GM21529 (cell line): ENCODE measurements at regions not wholly inside any gene's neighbourhood (a gene's known extent, or its start where the extent isn't known, plus 50 kb on each side); places are given as distances from the start of the nearest gene placed in this dataset.

ENCODE experiments used
- ATAC-seq: cut with Tn5 transposase; IDR thresholded peaks from one replicate; pipeline ENCODE4 v1.9.1; 2021; ENCODE audit not compliant: unreplicated experiment

- no peak for ATAC-seq
Observed at GRCh38 chr2:176709149-176709951, 440.1 kb downstream of the MTX2 start.

- ATAC-seq = no peak
Observed at GRCh38 chr2:176709991-176710390, 440.7 kb downstream of the MTX2 start.

- ATAC-seq = no peak
Observed at GRCh38 chr2:176710657-176711186, 441.5 kb downstream of the MTX2 start.

GRCh38 chr2:176725873-176726645 lies 456.8 kb downstream of the MTX2 start:
- no peak for ATAC-seq

- ATAC-seq = no peak
Observed at GRCh38 chr2:176727696-176728095, 458.5 kb downstream of the MTX2 start.

- no peak for ATAC-seq
Observed at GRCh38 chr2:176729706-176730569, 460.7 kb downstream of the MTX2 start.

GRCh38 chr2:176732780-176733179 lies 463.5 kb downstream of the MTX2 start:
- no peak for ATAC-seq

- ATAC-seq = no peak
Observed at GRCh38 chr2:176733698-176734430, 464.6 kb downstream of the MTX2 start.

GRCh38 chr2:176734868-176735267 lies 465.6 kb downstream of the MTX2 start:
- no peak for ATAC-seq

- no peak for ATAC-seq
Observed at GRCh38 chr2:176742271-176742670, 470.3 kb upstream of the HNRNPA3 start.

GRCh38 chr2:176743671-176744070 lies 468.9 kb upstream of the HNRNPA3 start:
- ATAC-seq = no peak

- no peak for ATAC-seq
Observed at GRCh38 chr2:176744146-176744545, 468.4 kb upstream of the HNRNPA3 start.

GRCh38 chr2:176745543-176746200 lies 466.9 kb upstream of the HNRNPA3 start:
- no peak for ATAC-seq

- ATAC-seq = no peak
Observed at GRCh38 chr2:176746411-176746810, 466.2 kb upstream of the HNRNPA3 start.

- ATAC-seq = no peak
Observed at GRCh38 chr2:176747506-176747905, 465.1 kb upstream of the HNRNPA3 start.

GRCh38 chr2:176747928-176748327 lies 464.7 kb upstream of the HNRNPA3 start:
- no peak for ATAC-seq

GRCh38 chr2:176748662-176749061 lies 463.9 kb upstream of the HNRNPA3 start:
- no peak for ATAC-seq

- no peak for ATAC-seq
Observed at GRCh38 chr2:176751314-176752227, 461.0 kb upstream of the HNRNPA3 start.

GRCh38 chr2:176752295-176752694 lies 460.3 kb upstream of the HNRNPA3 start:
- ATAC-seq = no peak
